ENCODE measurements at regions not wholly inside any gene's neighbourhood (a gene's known extent, or its start where the extent isn't known, plus 50 kb on each side); places are given as distances from the start of the nearest gene placed in this dataset.

GRCh38 chr3:106366352-106366751, 497.5 kb upstream of the CBLB start:
- no peak overlapping the region for H3K4me3 Mint-ChIP-seq
- H3K4me1 Mint-ChIP-seq (ENCODE audit: low read depth): peaks cover 10% of the 10 kb centered on the region
- H3K27ac Mint-ChIP-seq: no peak overlapping the region
- H3K36me3 Mint-ChIP-seq (ENCODE audit: low read depth): no peaks in the 10 kb centered on the region
- peaks cover 18% of the 10 kb centered on the region for H3K9me3 Mint-ChIP-seq
- no peaks in the 10 kb centered on the region for H3K27me3 Mint-ChIP-seq

- Mint-ChIP-seq H3K4me3 (no peak overlapping the region), H3K4me1 (ENCODE audit: low read depth) (peaks cover 10% of the 10 kb centered on the region), H3K27ac (no peak overlapping the region), H3K36me3 (ENCODE audit: low read depth) (no peaks in the 10 kb centered on the region), H3K27me3 (no peaks in the 10 kb centered on the region), H3K9me3 (peaks cover 9% of the 10 kb centered on the region)
These were observed 498.7 kb upstream of the CBLB start for GRCh38 chr3:106367496-106367895.

GRCh38 chr3:106371221-106371970, 502.6 kb upstream of the CBLB start:
- Mint-ChIP-seq H3K27ac (no peak overlapping the region), H3K27me3 (no peaks in the 10 kb centered on the region), H3K4me1 (ENCODE audit: low read depth) (no peaks in the 10 kb centered on the region), H3K9me3 (peaks cover 4% of the 10 kb centered on the region), H3K4me3 (no peak overlapping the region), H3K36me3 (ENCODE audit: low read depth) (no peaks in the 10 kb centered on the region)

- Mint-ChIP-seq H3K27me3 (no peaks in the 10 kb centered on the region), H3K9me3 (peaks cover 4% of the 10 kb centered on the region), H3K4me3 (no peak overlapping the region), H3K4me1 (ENCODE audit: low read depth) (no peaks in the 10 kb centered on the region), H3K36me3 (ENCODE audit: low read depth) (no peaks in the 10 kb centered on the region), H3K27ac (no peak overlapping the region)
These were observed 503.4 kb upstream of the CBLB start for GRCh38 chr3:106371971-106372805.

GRCh38 chr3:106372806-106373190, 504.0 kb upstream of the CBLB start:
- Mint-ChIP-seq H3K4me1 (ENCODE audit: low read depth) (no peaks in the 10 kb centered on the region), H3K4me3 (no peak overlapping the region), H3K27ac (no peak overlapping the region), H3K9me3 (peaks cover 4% of the 10 kb centered on the region), H3K27me3 (no peaks in the 10 kb centered on the region), H3K36me3 (ENCODE audit: low read depth) (no peaks in the 10 kb centered on the region)

GRCh38 chr3:106376016-106376570, 507.3 kb upstream of the CBLB start:
- H3K27me3 Mint-ChIP-seq: no peaks in the 10 kb centered on the region
- H3K36me3 Mint-ChIP-seq (ENCODE audit: low read depth): no peaks in the 10 kb centered on the region
- no peaks in the 10 kb centered on the region for H3K4me1 Mint-ChIP-seq (ENCODE audit: low read depth)
- no peak overlapping the region for H3K4me3 Mint-ChIP-seq
- H3K27ac Mint-ChIP-seq: no peak overlapping the region
- H3K9me3 Mint-ChIP-seq: no peaks in the 10 kb centered on the region

- Mint-ChIP-seq H3K9me3 (no peaks in the 10 kb centered on the region), H3K4me3 (no peak overlapping the region), H3K27ac (peak overlapping the region; percentile 78), H3K36me3 (ENCODE audit: low read depth) (no peaks in the 10 kb centered on the region), H3K27me3 (no peaks in the 10 kb centered on the region), H3K4me1 (ENCODE audit: low read depth) (no peaks in the 10 kb centered on the region)
These were observed 510.5 kb upstream of the CBLB start for GRCh38 chr3:106379251-106379750.

GRCh38 chr3:106380232-106380631, 511.4 kb upstream of the CBLB start:
- H3K4me1 Mint-ChIP-seq (ENCODE audit: low read depth): no peaks in the 10 kb centered on the region
- no peaks in the 10 kb centered on the region for H3K9me3 Mint-ChIP-seq

GRCh38 chr3:106381286-106381938, 512.6 kb upstream of the CBLB start:
- peaks cover 8% of the 10 kb centered on the region for H3K4me1 Mint-ChIP-seq (ENCODE audit: low read depth)

More at GRCh38 chr3:106380232-106380631, 511.4 kb upstream of the CBLB start:
- Mint-ChIP-seq H3K36me3 (ENCODE audit: low read depth) (no peaks in the 10 kb centered on the region), H3K4me3 (no peak overlapping the region), H3K27me3 (no peaks in the 10 kb centered on the region), H3K27ac (no peak overlapping the region)

GRCh38 chr3:106381939-106382335, 513.1 kb upstream of the CBLB start:
- Mint-ChIP-seq H3K27ac (no peak overlapping the region), H3K36me3 (ENCODE audit: low read depth) (no peaks in the 10 kb centered on the region), H3K9me3 (no peaks in the 10 kb centered on the region), H3K4me1 (ENCODE audit: low read depth) (peaks cover 8% of the 10 kb centered on the region), H3K27me3 (no peaks in the 10 kb centered on the region), H3K4me3 (no peak overlapping the region)

More at GRCh38 chr3:106381286-106381938, 512.6 kb upstream of the CBLB start:
- Mint-ChIP-seq H3K27me3 (no peaks in the 10 kb centered on the region), H3K36me3 (ENCODE audit: low read depth) (no peaks in the 10 kb centered on the region), H3K4me3 (no peak overlapping the region), H3K27ac (no peak overlapping the region), H3K9me3 (no peaks in the 10 kb centered on the region)

- Mint-ChIP-seq H3K27ac (no peak overlapping the region), H3K4me3 (no peak overlapping the region), H3K27me3 (peaks cover 7% of the 10 kb centered on the region), H3K36me3 (ENCODE audit: low read depth) (no peaks in the 10 kb centered on the region), H3K4me1 (ENCODE audit: low read depth) (peaks cover 12% of the 10 kb centered on the region), H3K9me3 (no peaks in the 10 kb centered on the region)
These were observed 517.2 kb upstream of the CBLB start for GRCh38 chr3:106386050-106386449.

GRCh38 chr3:106392915-106393314, 524.1 kb upstream of the CBLB start:
- peaks cover 7% of the 10 kb centered on the region for H3K27me3 Mint-ChIP-seq
- H3K4me3 Mint-ChIP-seq: no peak overlapping the region
- no peaks in the 10 kb centered on the region for H3K9me3 Mint-ChIP-seq
- peaks cover 15% of the 10 kb centered on the region for H3K4me1 Mint-ChIP-seq (ENCODE audit: low read depth)
- no peaks in the 10 kb centered on the region for H3K36me3 Mint-ChIP-seq (ENCODE audit: low read depth)
- H3K27ac Mint-ChIP-seq: no peak overlapping the region

GRCh38 chr3:106397006-106397405, 528.2 kb upstream of the CBLB start:
- Mint-ChIP-seq H3K27ac (peak overlapping the region; percentile 1), H3K36me3 (ENCODE audit: low read depth) (no peaks in the 10 kb centered on the region), H3K27me3 (no peaks in the 10 kb centered on the region), H3K4me1 (ENCODE audit: low read depth) (peaks cover 16% of the 10 kb centered on the region), H3K9me3 (no peaks in the 10 kb centered on the region), H3K4me3 (no peak overlapping the region)

- H3K27ac Mint-ChIP-seq: no peak overlapping the region
- H3K27me3 Mint-ChIP-seq: no peaks in the 10 kb centered on the region
- peaks cover 16% of the 10 kb centered on the region for H3K4me1 Mint-ChIP-seq (ENCODE audit: low read depth)
- H3K36me3 Mint-ChIP-seq (ENCODE audit: low read depth): no peaks in the 10 kb centered on the region
- H3K9me3 Mint-ChIP-seq: no peaks in the 10 kb centered on the region
- H3K4me3 Mint-ChIP-seq: no peak overlapping the region
These were observed 530.2 kb upstream of the CBLB start for GRCh38 chr3:106398891-106399600.
